ENCODE measurements at regions not wholly inside any gene's neighbourhood (a gene's known extent, or its start where the extent isn't known, plus 50 kb on each side); places are given as distances from the start of the nearest gene placed in this dataset.

DNA sequence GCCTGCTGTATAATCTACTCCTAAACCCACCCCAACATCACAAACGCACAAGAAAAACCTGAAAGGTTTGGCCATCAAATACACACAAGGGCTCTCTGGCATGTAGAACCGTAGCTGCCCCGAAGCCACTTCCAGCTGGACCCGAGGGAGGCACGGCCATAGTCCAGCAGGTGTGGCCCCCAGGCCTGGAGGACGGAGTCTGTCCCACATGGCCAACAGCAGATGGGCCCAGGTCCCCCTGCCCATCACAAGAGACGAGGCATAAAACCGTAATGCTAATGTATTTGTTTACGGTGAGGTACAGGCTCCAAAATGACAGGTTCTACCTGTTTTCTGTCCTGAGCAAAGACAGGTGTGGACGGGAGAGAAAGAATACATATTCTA, 234.2 kb downstream of the SYK start:
- TF ChIP-seq, protein P1, sequence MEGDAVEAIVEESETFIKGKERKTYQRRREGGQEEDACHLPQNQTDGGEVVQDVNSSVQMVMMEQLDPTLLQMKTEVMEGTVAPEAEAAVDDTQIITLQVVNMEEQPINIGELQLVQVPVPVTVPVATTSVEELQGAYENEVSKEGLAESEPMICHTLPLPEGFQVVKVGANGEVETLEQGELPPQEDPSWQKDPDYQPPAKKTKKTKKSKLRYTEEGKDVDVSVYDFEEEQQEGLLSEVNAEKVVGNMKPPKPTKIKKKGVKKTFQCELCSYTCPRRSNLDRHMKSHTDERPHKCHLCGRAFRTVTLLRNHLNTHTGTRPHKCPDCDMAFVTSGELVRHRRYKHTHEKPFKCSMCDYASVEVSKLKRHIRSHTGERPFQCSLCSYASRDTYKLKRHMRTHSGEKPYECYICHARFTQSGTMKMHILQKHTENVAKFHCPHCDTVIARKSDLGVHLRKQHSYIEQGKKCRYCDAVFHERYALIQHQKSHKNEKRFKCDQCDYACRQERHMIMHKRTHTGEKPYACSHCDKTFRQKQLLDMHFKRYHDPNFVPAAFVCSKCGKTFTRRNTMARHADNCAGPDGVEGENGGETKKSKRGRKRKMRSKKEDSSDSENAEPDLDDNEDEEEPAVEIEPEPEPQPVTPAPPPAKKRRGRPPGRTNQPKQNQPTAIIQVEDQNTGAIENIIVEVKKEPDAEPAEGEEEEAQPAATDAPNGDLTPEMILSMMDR (IDR thresholded peaks at IDR 0.05; ENCODE audit: borderline replicate concordance, extremely low read depth, low read length, poor library complexity, severe bottlenecking) = no peak
- TF ChIP-seq EZH2 (IDR thresholded peaks at IDR 0.05; ENCODE audit: borderline replicate concordance, low read depth, low read length, severe bottlenecking) = no peak

Data from DND-41 (cell line).